ENCODE measurements at regions not wholly inside any gene's neighbourhood (a gene's known extent, or its start where the extent isn't known, plus 50 kb on each side); places are given as distances from the start of the nearest gene placed in this dataset.
"Not testable (repeated sequence)": the region's sequence is repeated elsewhere in the genome, so short reads cannot be mapped to it uniquely, and the experiment has no call there.

DNA sequence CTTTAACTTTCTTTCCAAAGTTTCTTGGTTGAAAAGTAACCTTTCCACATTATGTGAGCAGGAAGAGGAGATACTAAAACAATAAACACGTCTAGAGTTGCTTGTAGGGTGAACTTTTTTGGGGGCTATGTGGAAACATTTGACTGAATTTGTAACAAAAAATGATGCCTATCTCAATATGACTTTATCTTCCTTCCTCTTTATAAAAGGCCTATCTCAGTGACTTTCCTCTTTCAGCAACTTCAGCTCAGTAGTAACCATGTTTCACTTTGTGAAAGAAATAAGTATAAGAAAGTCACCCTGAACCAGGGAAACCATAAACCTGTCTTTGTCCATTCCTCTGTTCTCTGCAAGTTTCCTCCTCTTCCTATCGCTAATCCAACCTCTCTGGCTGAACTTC lies 124.7 kb upstream of the TMEM164 start:
- no peak for DNase-seq (ENCODE audit: low read depth)

- DNase-seq (ENCODE audit: low read depth) = no peak
Observed at GRCh38 chrX:109879991-109880390, 122.9 kb upstream of the TMEM164 start.

DNA sequence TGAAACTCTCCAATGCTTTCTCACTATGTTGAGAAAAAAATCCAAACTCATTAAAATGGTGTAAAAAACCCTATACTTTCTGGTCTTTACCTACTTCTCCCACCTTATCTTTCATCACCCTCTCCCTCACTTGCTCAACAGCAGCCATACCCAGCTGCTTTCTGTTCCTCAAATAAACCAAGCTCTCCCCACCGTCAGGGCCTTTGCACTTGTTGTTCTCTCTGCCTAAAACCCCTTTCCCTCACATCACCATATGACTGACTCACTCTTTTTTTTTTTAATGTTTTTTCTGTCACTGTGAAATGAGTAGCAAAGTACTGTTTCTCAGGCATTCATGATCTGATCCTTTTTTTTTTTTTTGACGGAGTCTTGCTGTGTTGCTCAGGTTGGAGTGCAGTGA lies 122.3 kb upstream of the TMEM164 start:
- no peak for DNase-seq (ENCODE audit: low read depth)

GRCh38 chrX:109886122-109886761 lies 116.7 kb upstream of the TMEM164 start:
- peak; percentile 45 for DNase-seq (ENCODE audit: low read depth)

DNA sequence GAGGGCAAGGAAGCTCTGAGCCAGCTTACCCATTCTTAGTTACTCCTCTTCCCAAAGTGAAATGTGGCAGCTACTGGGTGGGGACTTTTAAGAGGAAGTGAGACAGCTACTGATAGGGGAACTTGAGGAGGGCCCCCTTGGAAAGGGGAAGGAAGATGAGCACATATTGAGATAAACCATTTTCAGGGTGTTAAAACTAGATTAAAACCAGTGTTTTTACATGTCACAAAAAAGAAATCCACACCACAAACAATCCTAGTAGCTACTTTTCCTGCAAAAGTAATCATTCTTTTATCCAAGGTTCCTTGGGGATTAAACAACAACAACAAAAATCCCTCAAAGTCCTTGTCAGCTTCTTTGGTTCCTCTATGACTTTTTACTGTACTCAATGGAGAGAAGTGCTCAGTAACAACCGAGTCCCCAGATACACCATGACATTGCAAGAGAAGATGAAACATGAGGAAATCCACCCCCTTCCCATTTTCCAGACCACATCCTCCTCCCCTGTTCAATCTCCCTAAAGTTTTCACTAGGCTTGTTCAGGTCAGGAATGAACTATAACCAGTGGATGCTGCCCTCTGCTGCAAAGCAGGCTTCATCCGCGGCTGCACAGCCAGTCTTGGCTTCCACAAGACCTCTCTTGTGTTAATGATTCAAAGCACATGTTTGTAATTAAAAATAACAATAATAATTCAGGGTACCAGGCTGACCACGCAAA lies 113.5 kb upstream of the TMEM164 start:
- DNase-seq (ENCODE audit: low read depth) = peak; percentile 16

- DNase-seq (ENCODE audit: low read depth) = no peak
Observed at GRCh38 chrX:109890300-109890699, 112.6 kb upstream of the TMEM164 start.

- DNase-seq (ENCODE audit: low read depth) = peak; percentile 36
Observed at GRCh38 chrX:109890910-109891502, 111.9 kb upstream of the TMEM164 start.

- DNase-seq (ENCODE audit: low read depth) = not testable (repeated sequence)
Observed at GRCh38 chrX:109896024-109896423, 106.9 kb upstream of the TMEM164 start.

GRCh38 chrX:109902665-109903064 lies 100.2 kb upstream of the TMEM164 start:
- peak; percentile 77 for DNase-seq (ENCODE audit: low read depth)

GRCh38 chrX:109911046-109911445 lies 91.9 kb upstream of the TMEM164 start:
- DNase-seq (ENCODE audit: low read depth) = peak; percentile 2

DNA sequence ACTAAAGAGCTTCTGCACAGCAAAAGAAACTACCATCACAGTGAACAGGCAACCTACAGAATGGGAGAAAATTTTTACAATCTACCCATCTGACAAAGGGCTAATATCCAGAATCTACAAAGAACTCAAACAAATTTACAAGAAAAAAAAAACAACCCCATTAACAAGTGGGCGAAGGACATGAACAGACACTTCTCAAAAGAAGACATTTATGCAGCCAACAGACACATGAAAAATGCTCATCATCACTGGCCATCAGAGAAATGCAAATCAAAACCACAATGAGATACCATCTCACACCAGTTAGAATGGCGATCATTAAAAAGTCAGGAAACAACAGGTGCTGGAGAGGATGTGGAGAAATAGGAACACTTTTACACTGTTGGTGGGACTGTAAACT lies 89.9 kb upstream of the TMEM164 start:
- not testable (repeated sequence) for DNase-seq (ENCODE audit: low read depth)

- peak; percentile 1 for DNase-seq (ENCODE audit: low read depth)
Observed at GRCh38 chrX:109914114-109914849, 88.6 kb upstream of the TMEM164 start.

- DNase-seq (ENCODE audit: low read depth) = no peak
Observed at GRCh38 chrX:109918753-109919152, 84.2 kb upstream of the TMEM164 start.

DNA sequence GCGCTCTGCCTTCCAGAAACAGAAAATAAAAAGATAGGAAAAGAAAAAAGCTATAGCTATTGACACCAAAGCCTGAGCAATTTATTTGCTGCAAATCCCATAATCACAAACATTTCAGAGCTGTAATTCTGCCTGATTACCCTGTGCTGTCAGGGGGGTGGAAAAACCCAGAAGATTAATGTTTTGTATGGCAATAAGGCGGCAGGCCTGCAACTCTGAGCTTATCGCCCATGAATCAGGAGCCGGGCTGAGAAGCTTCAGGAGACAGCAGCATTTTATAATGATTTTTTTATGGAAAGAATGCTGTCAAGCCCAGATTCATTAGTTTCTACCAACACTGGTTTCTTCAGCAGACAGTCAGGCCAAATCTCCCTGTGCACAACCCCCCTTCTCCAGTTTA lies 82.6 kb upstream of the TMEM164 start:
- no peak for DNase-seq (ENCODE audit: low read depth)

DNA sequence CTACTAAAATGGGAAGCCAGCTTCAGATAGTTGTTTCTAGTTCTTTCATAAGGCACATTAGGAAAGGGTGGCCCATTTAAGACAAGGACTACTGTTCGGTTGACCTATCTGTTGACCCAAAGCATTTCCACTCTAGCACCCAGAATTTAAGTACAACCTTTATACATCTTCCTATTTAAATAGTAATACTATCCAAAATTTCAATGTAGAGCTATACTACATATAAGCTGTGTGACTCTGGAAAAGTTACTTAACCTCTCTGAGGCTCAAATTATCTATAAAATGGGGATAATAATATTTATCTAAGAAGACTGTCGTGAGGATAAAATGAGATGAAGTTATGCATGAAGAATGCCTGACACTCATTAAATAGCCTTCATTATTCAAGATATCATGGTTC lies 82.0 kb upstream of the TMEM164 start:
- no peak for DNase-seq (ENCODE audit: low read depth)

DNA sequence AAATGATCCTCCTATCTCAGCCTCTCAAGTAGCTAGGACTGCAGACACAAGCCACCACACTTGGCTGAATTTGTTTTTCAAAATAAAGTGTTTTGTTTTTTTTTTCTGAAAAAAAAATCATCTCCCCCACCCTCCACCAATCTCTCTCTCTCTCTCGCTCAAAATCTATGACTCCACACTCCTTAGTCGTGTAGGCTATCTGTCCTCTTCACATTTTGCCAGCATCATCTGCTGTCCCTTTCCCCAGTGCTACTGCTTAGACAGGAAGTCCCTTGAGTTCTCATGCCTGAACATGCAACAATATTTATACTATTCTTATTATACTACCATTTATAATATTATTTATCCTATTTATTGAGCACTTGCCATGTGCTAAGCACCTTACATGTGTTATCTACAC lies 80.7 kb upstream of the TMEM164 start:
- DNase-seq (ENCODE audit: low read depth) = no peak

- not testable (repeated sequence) for DNase-seq (ENCODE audit: low read depth)
Observed at GRCh38 chrX:109925003-109925402, 77.9 kb upstream of the TMEM164 start.

DNA sequence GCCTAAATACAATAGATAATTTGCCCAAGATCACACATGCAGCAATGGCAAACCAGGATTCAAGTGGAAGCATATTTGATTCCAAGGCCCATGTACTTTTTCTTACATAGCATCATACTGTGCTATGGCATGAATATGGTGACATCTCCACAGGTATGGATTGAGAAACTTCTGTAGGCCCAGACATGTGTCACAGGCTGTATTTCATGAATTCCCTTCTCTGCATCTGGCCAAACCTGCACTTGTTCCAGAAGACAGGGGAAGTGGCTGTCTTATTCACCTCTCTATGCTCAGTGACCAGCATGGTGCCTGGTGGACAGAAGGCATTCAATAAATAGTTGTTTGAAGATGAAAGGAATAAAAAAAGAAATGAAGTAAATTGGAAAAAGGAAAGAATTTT lies 77.3 kb upstream of the TMEM164 start:
- DNase-seq (ENCODE audit: low read depth) = no peak

- DNase-seq (ENCODE audit: low read depth) = no peak
Observed at GRCh38 chrX:109926118-109926517, 76.8 kb upstream of the TMEM164 start.

DNA sequence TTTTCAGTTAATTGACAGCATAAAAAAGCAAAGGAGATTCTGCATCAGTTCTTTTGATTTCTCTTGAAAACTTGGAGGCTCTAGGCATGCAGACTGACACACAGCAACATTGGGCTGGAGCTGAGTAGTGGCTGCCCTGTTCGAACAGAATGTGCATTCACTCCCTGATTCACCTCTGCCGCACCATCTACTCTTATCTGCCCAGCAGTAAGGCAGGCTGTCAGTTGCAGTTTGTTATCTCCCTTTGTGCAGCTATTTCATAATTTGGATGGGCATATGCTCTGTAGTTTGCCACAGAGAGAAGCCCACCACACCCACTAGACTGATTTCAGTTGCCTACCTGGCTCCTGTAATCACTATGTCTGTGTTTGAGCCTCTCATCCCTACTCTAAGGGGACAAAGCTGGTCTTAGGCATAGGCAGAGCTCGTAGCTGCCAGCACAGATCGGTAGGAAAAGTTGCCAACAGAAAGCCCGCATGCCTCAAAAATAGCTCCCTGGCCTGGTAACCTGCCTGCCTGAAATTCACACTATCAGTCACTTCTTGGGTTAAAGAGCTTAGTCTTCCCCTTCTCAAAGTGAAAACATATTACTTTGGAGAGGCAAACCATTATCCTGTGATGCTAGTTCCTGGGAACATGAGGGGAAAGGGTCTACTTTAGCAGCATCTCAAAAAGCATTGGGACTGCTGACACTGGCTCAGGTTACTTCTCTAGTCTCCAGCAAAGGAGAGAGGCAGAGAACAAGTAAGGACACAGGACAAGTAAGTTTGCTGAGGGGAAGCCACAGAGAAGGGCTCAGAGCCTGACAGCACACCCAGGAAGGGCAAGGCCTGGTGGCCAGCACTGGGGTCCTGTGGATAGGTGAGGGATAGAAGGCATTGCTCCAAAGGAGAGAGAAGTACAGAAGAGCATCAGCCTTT lies 75.9 kb upstream of the TMEM164 start:
- DNase-seq (ENCODE audit: low read depth) = no peak

GRCh38 chrX:109927663-109928273 lies 75.1 kb upstream of the TMEM164 start:
- no peak for DNase-seq (ENCODE audit: low read depth)
